GM12874 (cell line): ENCODE measurements at regions not wholly inside any gene's neighbourhood (a gene's known extent, or its start where the extent isn't known, plus 50 kb on each side); places are given as distances from the start of the nearest gene placed in this dataset.

ENCODE experiments used
- CTCF ChIP-seq: IDR thresholded peaks from 2 replicates; pipeline ENCODE4 v1.5.1; 2011; ENCODE audit warnings: low read depth, mild to moderate bottlenecking, control low read depth, low read length, moderate library complexity; ENCODE audit not compliant: insufficient read depth

GRCh38 chr6:137970368-137970767 lies 103.3 kb downstream of the TNFAIP3 start:
- no peak for TF ChIP-seq CTCF

GRCh38 chr6:137973201-137973600 lies 106.1 kb downstream of the TNFAIP3 start:
- TF ChIP-seq CTCF, result no peak

- peak; percentile 16; the same call in 1 of the 2 replicates for TF ChIP-seq CTCF
These were observed 108.3 kb downstream of the TNFAIP3 start for GRCh38 chr6:137975188-137975940.

GRCh38 chr6:137976430-137976829 lies 109.4 kb downstream of the TNFAIP3 start:
- no peak for TF ChIP-seq CTCF

- no peak for TF ChIP-seq CTCF
These were observed 110.1 kb downstream of the TNFAIP3 start for GRCh38 chr6:137977206-137977605.

GRCh38 chr6:137977814-137978213 lies 110.8 kb downstream of the TNFAIP3 start:
- TF ChIP-seq CTCF, result no peak

- no peak for TF ChIP-seq CTCF
These were observed 111.3 kb downstream of the TNFAIP3 start for GRCh38 chr6:137978252-137978896.
